ENCODE measurements at regions not wholly inside any gene's neighbourhood (a gene's known extent, or its start where the extent isn't known, plus 50 kb on each side); places are given as distances from the start of the nearest gene placed in this dataset.
A peak's percentile ranks its signal among the peaks of the same experiment; 100 is the strongest.

- H3K36me3 ChIP-seq (replicated peaks in 1 of 2; ENCODE audit: control insufficient read depth in 1 of 2, insufficient read depth in 2 of 2, low read length in 1 of 2) = no peaks in the 10 kb centered on the region
- 11% methylated on average over 25 of the region's 40 CpGs for WGBS (ENCODE audit: low lambda C conversion rate)
- no peaks in the 10 kb centered on the region for H4K20me1 ChIP-seq (ENCODE audit: insufficient read depth)
- no peaks in the 10 kb centered on the region for H3K9me3 ChIP-seq
- no peak overlapping the region for H2AFZ ChIP-seq (ENCODE audit: low read depth)
- POLR2A ChIA-PET = no interaction called here
- no peaks in the 10 kb centered on the region for H3F3A ChIP-seq (replicated peaks; ENCODE audit: insufficient read depth)
- CTCF ChIA-PET = interaction anchor here (1.0 kb wide), 1 partner anchor 9 kb away, joined by 5 read pairs; no protein-coding TSS in a partner anchor
- H3K4me1 ChIP-seq (ENCODE audit: control insufficient read depth in 1 of 2, insufficient read depth in 2 of 2, low read depth in 1 of 2, low read length in 1 of 2) = no peaks in the 10 kb centered on the region
- H3K79me2 ChIP-seq (ENCODE audit: insufficient read depth) = no peaks in the 10 kb centered on the region
- TF ChIP-seq TAF1 (IDR thresholded peaks at IDR 0.05; ENCODE audit: borderline replicate concordance, low read depth, low read length) (no peak), FOSL2 (IDR thresholded peaks at IDR 0.05; ENCODE audit: borderline replicate concordance, low read depth) (no peak), RCOR1 (IDR thresholded peaks at IDR 0.05; ENCODE audit: low read length) (no peak), FOXM1 (IDR thresholded peaks at IDR 0.05; ENCODE audit: low read depth) (no peak), ZBTB33 (IDR thresholded peaks at IDR 0.05; ENCODE audit: borderline replicate concordance, low read depth) (no peak), TEAD4 (IDR thresholded peaks at IDR 0.05; ENCODE audit: borderline replicate concordance, insufficient read depth) (no peak), GABPA (IDR thresholded peaks at IDR 0.05; ENCODE audit: low read depth) (no peak), CTCF (IDR thresholded peaks at IDR 0.05) (no peak), NRF1 (IDR thresholded peaks at IDR 0.05; ENCODE audit: low read depth, low read length) (no peak), MXI1 (IDR thresholded peaks at IDR 0.05; ENCODE audit: low read depth, low read length) (no peak)
- TF ChIP-seq, protein P1, sequence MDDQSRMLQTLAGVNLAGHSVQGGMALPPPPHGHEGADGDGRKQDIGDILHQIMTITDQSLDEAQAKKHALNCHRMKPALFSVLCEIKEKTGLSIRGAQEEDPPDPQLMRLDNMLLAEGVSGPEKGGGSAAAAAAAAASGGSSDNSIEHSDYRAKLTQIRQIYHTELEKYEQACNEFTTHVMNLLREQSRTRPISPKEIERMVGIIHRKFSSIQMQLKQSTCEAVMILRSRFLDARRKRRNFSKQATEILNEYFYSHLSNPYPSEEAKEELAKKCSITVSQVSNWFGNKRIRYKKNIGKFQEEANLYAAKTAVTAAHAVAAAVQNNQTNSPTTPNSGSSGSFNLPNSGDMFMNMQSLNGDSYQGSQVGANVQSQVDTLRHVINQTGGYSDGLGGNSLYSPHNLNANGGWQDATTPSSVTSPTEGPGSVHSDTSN (IDR thresholded peaks at IDR 0.05) = no peak
- no peak overlapping the region for H3K4me3 ChIP-seq (ENCODE audit: low read depth in 2 of 2, low read length in 1 of 2)
- peak; percentile 57 for DNase-seq
- no peak overlapping the region for H3K9ac ChIP-seq
- H3K9me2 ChIP-seq = no peaks in the 10 kb centered on the region
- H3K27ac ChIP-seq (ENCODE audit: low read depth in 2 of 2, low read length in 1 of 2) = no peak overlapping the region
- H3K27me3 ChIP-seq (ENCODE audit: insufficient read depth) = peaks cover 74% of the 10 kb centered on the region
- H3K4me2 ChIP-seq = no peak overlapping the region
These were observed 69.8 kb downstream of the MRPL36 start for GRCh38 chr5:1729641-1730486.

GRCh38 chr5:1728846-1729245, 70.8 kb downstream of the MRPL36 start:
- DNase-seq = peak; percentile 51
- H3F3A ChIP-seq (replicated peaks; ENCODE audit: insufficient read depth) = no peaks in the 10 kb centered on the region
- H3K79me2 ChIP-seq (ENCODE audit: insufficient read depth) = no peaks in the 10 kb centered on the region
- no peaks in the 10 kb centered on the region for H4K20me1 ChIP-seq (ENCODE audit: insufficient read depth)
- H3K36me3 ChIP-seq (replicated peaks in 1 of 2; ENCODE audit: control insufficient read depth in 1 of 2, insufficient read depth in 2 of 2, low read length in 1 of 2) = no peaks in the 10 kb centered on the region
- H2AFZ ChIP-seq (ENCODE audit: low read depth) = no peak overlapping the region
- no peak overlapping the region for H3K4me2 ChIP-seq
- H3K27me3 ChIP-seq (ENCODE audit: insufficient read depth) = peaks cover 75% of the 10 kb centered on the region
- H3K9me3 ChIP-seq = no peaks in the 10 kb centered on the region
- 23% methylated on average over 18 of the region's 24 CpGs for WGBS (ENCODE audit: low lambda C conversion rate)
- H3K9me2 ChIP-seq = no peaks in the 10 kb centered on the region
- no peaks in the 10 kb centered on the region for H3K4me1 ChIP-seq (ENCODE audit: control insufficient read depth in 1 of 2, insufficient read depth in 2 of 2, low read depth in 1 of 2, low read length in 1 of 2)
- ChIA-PET CTCF (interaction anchor here (1.0 kb wide), 1 partner anchor 10 kb away, joined by 5 read pairs; no protein-coding TSS in a partner anchor), POLR2A (no interaction called here)
- no peak overlapping the region for H3K4me3 ChIP-seq (ENCODE audit: low read depth in 2 of 2, low read length in 1 of 2)
- no peak overlapping the region for H3K27ac ChIP-seq (ENCODE audit: low read depth in 2 of 2, low read length in 1 of 2)
- H3K9ac ChIP-seq = no peak overlapping the region
- TF ChIP-seq NFIC (IDR thresholded peaks at IDR 0.05; ENCODE audit: borderline replicate concordance) (no peak), FOSL2 (IDR thresholded peaks at IDR 0.05; ENCODE audit: borderline replicate concordance, low read depth) (no peak), MEF2A (IDR thresholded peaks at IDR 0.05; ENCODE audit: borderline replicate concordance, low read depth) (no peak), YY1 (IDR thresholded peaks at IDR 0.05; ENCODE audit: low read depth) (no peak), ZBTB33 (IDR thresholded peaks at IDR 0.05; ENCODE audit: borderline replicate concordance, low read depth) (no peak), SMC3 (IDR thresholded peaks at IDR 0.05; ENCODE audit: low read depth, low read length) (no peak), GATA2 (CRISPR knock-in tag; IDR thresholded peaks at IDR 0.05) (no peak), RFX5 (IDR thresholded peaks at IDR 0.05; ENCODE audit: low read length) (no peak), FOXM1 (IDR thresholded peaks at IDR 0.05; ENCODE audit: low read depth) (no peak), EZH2phosphoT487 (IDR thresholded peaks at IDR 0.05; ENCODE audit: borderline replicate concordance, low read depth) (no peak), JUND (IDR thresholded peaks at IDR 0.05) (no peak)
- TF ChIP-seq, protein P2, sequence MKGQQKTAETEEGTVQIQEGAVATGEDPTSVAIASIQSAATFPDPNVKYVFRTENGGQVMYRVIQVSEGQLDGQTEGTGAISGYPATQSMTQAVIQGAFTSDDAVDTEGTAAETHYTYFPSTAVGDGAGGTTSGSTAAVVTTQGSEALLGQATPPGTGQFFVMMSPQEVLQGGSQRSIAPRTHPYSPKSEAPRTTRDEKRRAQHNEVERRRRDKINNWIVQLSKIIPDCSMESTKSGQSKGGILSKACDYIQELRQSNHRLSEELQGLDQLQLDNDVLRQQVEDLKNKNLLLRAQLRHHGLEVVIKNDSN (IDR thresholded peaks at IDR 0.05; ENCODE audit: borderline replicate concordance, low read depth) = no peak
